Activated naive CD8-positive, alpha-beta T cell treated with anti-CD3 and anti-CD28 coated beads, Interleukin-2, amount 50 U/mL, for 24 hours (primary cell): ENCODE measurements at regions not wholly inside any gene's neighbourhood (a gene's known extent, or its start where the extent isn't known, plus 50 kb on each side); places are given as distances from the start of the nearest gene placed in this dataset.

Source experiments
- ATAC-seq: fragments of 150-1000 bp; cut with Tn5 transposase; one replicate; pipeline ENCODE4 v1.10.0; 2021
- DNase-seq: peaks from one replicate; pipeline ENCODE4 v3.0.0; 2021
- H3K27ac Mint-ChIP-seq: one replicate; pipeline ENCODE4 v1.8.0; 2021; ENCODE audit warnings: mild to moderate bottlenecking, mixed read lengths
- H3K27me3 Mint-ChIP-seq: one replicate; pipeline ENCODE4 v1.8.0; 2021; ENCODE audit warnings: mixed read lengths
- H3K36me3 Mint-ChIP-seq: one replicate; pipeline ENCODE4 v1.8.0; 2021; ENCODE audit warnings: low read depth, mixed read lengths
- H3K4me1 Mint-ChIP-seq: one replicate; pipeline ENCODE4 v1.8.0; 2021; ENCODE audit warnings: mixed read lengths
- H3K4me3 Mint-ChIP-seq: one replicate; pipeline ENCODE4 v1.8.0; 2021; ENCODE audit warnings: mild to moderate bottlenecking, moderate library complexity, mixed read lengths
- H3K9me3 Mint-ChIP-seq: one replicate; pipeline ENCODE4 v1.8.0; 2021; ENCODE audit warnings: mixed read lengths

DNA sequence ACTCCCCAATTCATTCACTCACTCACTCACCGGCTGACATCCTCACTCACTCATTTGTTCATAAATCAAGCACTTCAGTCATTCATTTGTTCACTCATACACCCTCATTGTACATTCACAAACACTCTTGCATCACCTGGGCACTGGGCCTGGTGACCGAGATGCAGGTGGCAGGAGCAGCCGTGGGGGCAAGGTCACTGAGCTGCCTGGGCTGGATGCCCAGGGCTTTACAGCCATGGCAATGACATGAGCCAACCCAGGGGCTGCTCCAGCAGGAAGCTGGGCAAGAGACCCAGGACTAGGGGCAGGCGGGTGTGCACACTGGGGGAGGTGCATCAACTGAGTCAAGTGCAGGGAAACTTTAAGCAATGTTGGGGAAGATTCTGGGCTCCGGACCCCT lies 113.6 kb upstream of the IGSF21 start:
- Mint-ChIP-seq H3K9me3 (no peaks in the 10 kb centered on the region), H3K4me1 (no peaks in the 10 kb centered on the region), H3K4me3 (no peak overlapping the region), H3K27me3 (no peaks in the 10 kb centered on the region), H3K27ac (no peak overlapping the region), H3K36me3 (no peaks in the 10 kb centered on the region)
- DNase-seq (no peak), ATAC-seq (no peak)

DNA sequence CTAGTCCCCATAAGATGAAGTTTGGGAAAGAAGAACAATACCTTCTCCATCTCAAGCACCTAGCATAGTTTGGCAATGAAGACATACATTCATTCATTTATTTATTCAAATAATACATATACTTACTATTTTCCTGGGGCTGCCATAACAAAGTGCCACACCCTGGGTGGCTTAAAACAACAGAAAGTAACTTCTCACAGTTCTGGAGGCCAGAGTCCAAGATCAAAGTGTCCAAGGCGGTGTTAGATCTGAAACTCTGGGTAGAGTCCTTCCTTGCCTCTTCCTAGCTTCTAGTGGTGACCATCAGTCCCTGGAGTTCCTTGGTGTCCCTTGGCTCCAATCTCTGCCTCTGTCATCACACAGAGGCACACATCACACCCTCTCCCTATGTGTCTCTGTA lies 112.1 kb upstream of the IGSF21 start:
- no peak for ATAC-seq
- DNase-seq: no peak
- H3K4me1 Mint-ChIP-seq: no peaks in the 10 kb centered on the region
- no peaks in the 10 kb centered on the region for H3K36me3 Mint-ChIP-seq
- no peaks in the 10 kb centered on the region for H3K9me3 Mint-ChIP-seq
- no peak overlapping the region for H3K4me3 Mint-ChIP-seq
- H3K27ac Mint-ChIP-seq: no peak overlapping the region
- H3K27me3 Mint-ChIP-seq: no peaks in the 10 kb centered on the region

GRCh38 chr1:17998889-17999288 lies 108.7 kb upstream of the IGSF21 start:
- Mint-ChIP-seq H3K27me3 (peaks cover 4% of the 10 kb centered on the region), H3K4me3 (no peak overlapping the region), H3K36me3 (no peaks in the 10 kb centered on the region), H3K4me1 (no peaks in the 10 kb centered on the region), H3K9me3 (no peaks in the 10 kb centered on the region), H3K27ac (no peak overlapping the region)
- no peak for DNase-seq
- ATAC-seq: no peak

- Mint-ChIP-seq H3K27ac (no peak overlapping the region), H3K36me3 (no peaks in the 10 kb centered on the region), H3K4me3 (no peak overlapping the region), H3K4me1 (no peaks in the 10 kb centered on the region), H3K9me3 (no peaks in the 10 kb centered on the region), H3K27me3 (peaks cover 4% of the 10 kb centered on the region)
- ATAC-seq: no peak
- DNase-seq: no peak
Measured at GRCh38 chr1:17999884-18000283, 107.7 kb upstream of the IGSF21 start.

- no peak overlapping the region for H3K27ac Mint-ChIP-seq
- ATAC-seq: no peak
Measured at GRCh38 chr1:18001725-18002124, 105.9 kb upstream of the IGSF21 start.

DNA sequence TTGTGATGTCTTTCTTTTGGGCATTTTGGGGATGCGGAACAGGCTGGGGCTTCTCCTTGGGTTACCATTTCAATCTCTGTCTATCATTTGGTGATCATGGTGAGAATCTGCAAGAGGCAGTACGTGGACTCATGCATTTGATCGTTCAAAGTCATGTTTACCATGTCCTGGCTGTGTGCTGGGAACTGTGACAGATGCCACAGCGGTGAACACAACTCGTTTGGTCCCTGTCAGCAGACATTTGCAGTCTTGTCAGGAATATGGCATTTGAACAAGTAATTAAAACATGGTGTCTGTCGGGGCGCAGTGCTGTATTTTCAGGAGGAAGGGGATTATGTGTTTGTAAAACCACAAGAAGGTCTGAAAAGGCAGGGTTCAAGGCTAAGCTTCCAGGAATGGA lies 103.3 kb upstream of the IGSF21 start:
- H3K36me3 Mint-ChIP-seq: no peaks in the 10 kb centered on the region

More at GRCh38 chr1:18001725-18002124, 105.9 kb upstream of the IGSF21 start:
- Mint-ChIP-seq H3K9me3 (no peaks in the 10 kb centered on the region), H3K36me3 (no peaks in the 10 kb centered on the region), H3K4me1 (no peaks in the 10 kb centered on the region), H3K27me3 (peaks cover 4% of the 10 kb centered on the region), H3K4me3 (no peak overlapping the region)
- DNase-seq: no peak

DNA sequence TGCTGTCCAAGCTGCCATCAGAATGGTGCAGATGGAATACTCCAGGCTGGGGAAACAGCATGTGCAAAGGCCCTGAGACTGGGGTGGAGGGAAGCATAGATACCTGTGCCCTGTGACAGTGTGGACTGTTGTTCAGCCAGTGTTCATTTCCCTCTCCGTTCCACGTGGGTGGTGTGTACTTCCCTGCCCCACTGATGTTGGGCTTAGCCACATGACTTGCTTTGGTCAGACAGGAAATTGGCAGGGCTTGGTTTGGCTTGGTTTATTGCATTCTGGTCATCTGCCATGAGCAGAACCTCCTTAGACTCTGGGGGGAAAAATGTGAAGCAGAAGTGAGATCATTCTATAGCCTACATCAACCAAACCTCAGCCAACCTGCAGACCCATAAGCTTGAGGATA lies 102.4 kb upstream of the IGSF21 start:
- Mint-ChIP-seq H3K27me3 (peaks cover 9% of the 10 kb centered on the region), H3K36me3 (no peaks in the 10 kb centered on the region), H3K4me3 (no peak overlapping the region), H3K9me3 (no peaks in the 10 kb centered on the region), H3K4me1 (no peaks in the 10 kb centered on the region), H3K27ac (no peak overlapping the region)
- ATAC-seq (no peak), DNase-seq (no peak)

More for the DNA sequence above, 103.3 kb upstream of the IGSF21 start:
- H3K4me3 Mint-ChIP-seq: no peak overlapping the region
- no peak overlapping the region for H3K27ac Mint-ChIP-seq
- no peaks in the 10 kb centered on the region for H3K9me3 Mint-ChIP-seq
- DNase-seq: no peak
- H3K4me1 Mint-ChIP-seq: no peaks in the 10 kb centered on the region
- ATAC-seq: no peak
- peaks cover 9% of the 10 kb centered on the region for H3K27me3 Mint-ChIP-seq

DNA sequence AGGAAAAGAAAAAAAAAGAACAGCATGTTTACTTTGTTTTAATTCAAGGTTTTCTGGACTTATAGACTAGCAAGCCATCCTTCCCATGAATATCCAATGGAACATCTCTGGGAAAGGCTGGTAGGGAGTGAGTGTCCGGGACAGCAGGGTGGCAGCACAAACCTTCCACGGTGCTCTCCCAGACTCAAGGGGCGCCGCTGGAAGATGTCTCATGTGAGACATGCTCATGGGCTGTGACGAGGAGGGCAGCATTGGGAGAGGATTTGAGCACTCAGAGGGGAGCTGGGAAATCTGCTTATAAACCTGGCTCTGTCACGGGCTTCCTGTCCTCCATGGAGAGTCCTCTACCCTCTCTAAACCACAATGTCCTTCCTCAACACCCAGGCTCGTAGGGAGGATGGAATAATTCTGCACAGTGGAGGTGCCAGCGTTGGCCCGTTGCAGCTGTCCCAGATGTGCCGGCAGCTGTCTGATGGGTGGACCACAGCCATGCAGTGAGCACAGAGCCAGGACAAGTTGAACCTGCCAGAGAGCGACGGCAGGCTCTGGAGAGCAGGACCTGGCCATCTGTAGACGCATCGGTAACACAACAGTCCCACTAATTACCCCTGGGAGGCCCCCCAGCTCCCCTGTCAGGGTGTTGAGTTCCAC lies 100.1 kb upstream of the IGSF21 start:
- no peak for DNase-seq
- Mint-ChIP-seq H3K27me3 (peaks cover 10% of the 10 kb centered on the region), H3K4me3 (no peak overlapping the region), H3K9me3 (no peaks in the 10 kb centered on the region), H3K27ac (no peak overlapping the region), H3K36me3 (no peaks in the 10 kb centered on the region), H3K4me1 (no peaks in the 10 kb centered on the region)
- ATAC-seq: no peak

DNA sequence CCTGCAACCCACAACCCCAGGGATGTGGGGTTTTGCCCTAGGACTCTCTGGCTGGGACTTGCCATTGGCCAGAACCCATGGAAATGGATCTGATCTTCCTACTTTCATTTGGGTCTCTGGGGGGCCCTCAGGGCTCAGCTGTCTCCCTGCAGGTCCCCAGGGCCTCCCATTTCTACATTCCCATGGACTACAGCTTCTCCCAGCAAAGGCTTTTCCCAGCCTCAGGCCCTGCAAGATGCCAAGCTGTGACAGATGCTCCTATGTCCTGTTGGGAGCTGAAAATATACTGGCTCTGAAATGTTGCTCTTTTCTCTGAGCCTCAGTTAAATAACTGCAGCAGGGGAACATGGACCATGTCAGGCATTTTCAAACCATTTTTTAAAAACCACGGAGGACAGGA lies 99.5 kb upstream of the IGSF21 start:
- ATAC-seq (no peak), DNase-seq (no peak)
- H3K4me1 Mint-ChIP-seq: no peaks in the 10 kb centered on the region
- H3K4me3 Mint-ChIP-seq: no peak overlapping the region
- no peaks in the 10 kb centered on the region for H3K9me3 Mint-ChIP-seq
- H3K27me3 Mint-ChIP-seq: peaks cover 10% of the 10 kb centered on the region
- H3K27ac Mint-ChIP-seq: no peak overlapping the region
- no peaks in the 10 kb centered on the region for H3K36me3 Mint-ChIP-seq

DNA sequence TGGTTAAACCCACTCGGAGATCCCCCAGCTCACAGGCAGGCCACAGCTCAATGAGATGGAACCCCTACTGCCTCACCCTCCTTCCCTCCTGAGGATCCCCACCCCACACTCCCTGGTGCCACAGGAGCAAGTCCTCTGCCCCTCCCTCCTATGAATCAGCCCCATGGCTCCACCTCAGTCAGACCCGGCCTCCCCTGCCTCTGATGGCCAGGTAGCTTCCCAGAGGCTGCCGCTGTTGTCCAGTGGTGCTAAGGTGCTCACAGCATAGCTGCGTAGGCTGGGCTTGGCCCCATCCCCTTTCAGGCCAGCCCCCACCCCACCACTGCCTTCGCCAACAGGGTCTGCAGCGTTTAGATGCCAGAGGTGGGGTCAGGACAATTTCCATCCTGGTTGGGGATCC lies 98.5 kb upstream of the IGSF21 start:
- Mint-ChIP-seq H3K4me1 (no peaks in the 10 kb centered on the region), H3K9me3 (no peaks in the 10 kb centered on the region), H3K27me3 (peaks cover 6% of the 10 kb centered on the region), H3K27ac (no peak overlapping the region), H3K4me3 (no peak overlapping the region), H3K36me3 (no peaks in the 10 kb centered on the region)
- ATAC-seq: no peak
- DNase-seq: no peak

- peaks cover 6% of the 10 kb centered on the region for H3K27me3 Mint-ChIP-seq
- no peak overlapping the region for H3K4me3 Mint-ChIP-seq
- H3K9me3 Mint-ChIP-seq: no peaks in the 10 kb centered on the region
- ATAC-seq (no peak), DNase-seq (no peak)
- H3K36me3 Mint-ChIP-seq: no peaks in the 10 kb centered on the region
- H3K27ac Mint-ChIP-seq: no peak overlapping the region
- no peaks in the 10 kb centered on the region for H3K4me1 Mint-ChIP-seq
Measured at GRCh38 chr1:18009478-18009961, 98.1 kb upstream of the IGSF21 start.

DNA sequence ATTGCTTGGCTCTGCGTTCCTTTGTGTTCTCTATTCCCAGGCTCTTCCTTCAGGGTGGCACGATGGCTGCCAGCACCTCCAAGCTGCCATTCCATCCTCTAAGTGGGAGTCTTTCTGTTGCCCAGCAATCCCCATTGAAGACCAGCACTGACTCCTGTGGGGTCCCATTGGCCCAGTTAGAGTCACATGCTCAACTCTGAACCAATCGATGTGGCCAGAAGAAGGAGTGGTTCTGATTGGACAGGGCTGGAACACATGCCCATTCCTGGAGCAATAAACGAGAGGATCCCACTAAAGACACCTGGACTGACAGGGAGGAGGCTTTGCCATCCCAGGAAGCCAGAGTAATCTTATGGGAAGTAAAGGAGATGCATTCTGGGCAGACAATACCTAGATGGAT lies 97.2 kb upstream of the IGSF21 start:
- no peak overlapping the region for H3K27ac Mint-ChIP-seq
- no peaks in the 10 kb centered on the region for H3K9me3 Mint-ChIP-seq
- H3K36me3 Mint-ChIP-seq: no peaks in the 10 kb centered on the region
- H3K27me3 Mint-ChIP-seq: peaks cover 6% of the 10 kb centered on the region
- no peak for DNase-seq
- ATAC-seq: no peak
- no peak overlapping the region for H3K4me3 Mint-ChIP-seq
- H3K4me1 Mint-ChIP-seq: no peaks in the 10 kb centered on the region

DNA sequence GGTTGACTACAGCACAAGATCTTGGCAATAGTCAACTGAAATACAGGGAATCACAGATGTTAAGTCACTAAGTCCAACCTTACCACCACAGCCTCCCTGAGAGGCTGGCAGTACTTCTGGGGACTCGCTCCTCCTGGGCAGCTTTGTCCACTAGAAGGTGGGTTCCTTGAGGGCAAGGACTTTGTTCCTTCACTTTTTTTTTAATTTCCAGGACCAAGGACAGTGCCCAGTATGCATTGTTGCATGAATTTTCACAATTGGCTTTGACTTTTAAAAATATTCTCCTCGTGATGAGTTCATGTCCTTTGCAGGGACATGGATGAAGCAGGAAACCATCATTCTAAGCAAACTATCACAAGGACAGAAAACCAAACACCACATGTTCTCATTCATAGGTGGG lies 96.7 kb upstream of the IGSF21 start:
- Mint-ChIP-seq H3K27ac (no peak overlapping the region), H3K27me3 (peaks cover 6% of the 10 kb centered on the region), H3K4me1 (no peaks in the 10 kb centered on the region), H3K4me3 (no peak overlapping the region), H3K36me3 (no peaks in the 10 kb centered on the region), H3K9me3 (no peaks in the 10 kb centered on the region)
- ATAC-seq (no peak), DNase-seq (no peak)

DNA sequence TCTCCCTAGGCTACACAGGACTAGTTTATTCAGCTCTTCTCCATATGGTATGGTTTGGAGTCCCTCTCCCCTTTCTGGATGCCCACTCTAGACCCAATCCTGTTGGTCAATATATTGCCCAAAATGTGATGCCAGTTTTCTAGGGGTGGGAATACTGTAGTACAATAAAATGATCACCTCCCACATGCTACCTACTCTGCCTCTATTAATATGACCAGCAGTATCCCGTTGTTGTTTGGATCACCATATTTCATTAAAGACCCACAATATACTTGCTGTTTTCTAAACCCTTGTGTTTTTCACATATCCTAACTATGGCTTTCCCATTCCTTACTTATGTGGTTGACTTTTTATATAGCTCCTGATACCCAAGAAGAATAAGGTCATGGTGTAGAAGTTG lies 95.9 kb upstream of the IGSF21 start:
- Mint-ChIP-seq H3K27me3 (peaks cover 6% of the 10 kb centered on the region), H3K27ac (no peak overlapping the region), H3K9me3 (no peaks in the 10 kb centered on the region), H3K4me1 (no peaks in the 10 kb centered on the region), H3K36me3 (no peaks in the 10 kb centered on the region), H3K4me3 (no peak overlapping the region)
- DNase-seq: no peak
- ATAC-seq: no peak

GRCh38 chr1:18012686-18013085 lies 94.9 kb upstream of the IGSF21 start:
- Mint-ChIP-seq H3K27ac (no peak overlapping the region), H3K27me3 (peaks cover 2% of the 10 kb centered on the region), H3K9me3 (no peaks in the 10 kb centered on the region), H3K36me3 (no peaks in the 10 kb centered on the region), H3K4me3 (no peak overlapping the region), H3K4me1 (no peaks in the 10 kb centered on the region)
- ATAC-seq (no peak), DNase-seq (no peak)

GRCh38 chr1:18013216-18013615 lies 94.4 kb upstream of the IGSF21 start:
- Mint-ChIP-seq H3K27ac (no peak overlapping the region), H3K36me3 (no peaks in the 10 kb centered on the region), H3K4me1 (no peaks in the 10 kb centered on the region), H3K4me3 (no peak overlapping the region), H3K27me3 (peaks cover 2% of the 10 kb centered on the region), H3K9me3 (no peaks in the 10 kb centered on the region)
- ATAC-seq (no peak), DNase-seq (no peak)
